Fibroblast of skin of right quadriceps (primary cell): ENCODE measurements at regions not wholly inside any gene's neighbourhood (a gene's known extent, or its start where the extent isn't known, plus 50 kb on each side); places are given as distances from the start of the nearest gene placed in this dataset.
A peak's percentile ranks its signal among the peaks of the same experiment; 100 is the strongest.

Experiments used
- DNase-seq: peaks from one replicate; pipeline ENCODE4 v3.0.0-alpha.2; 2013

GRCh38 chr3:3628676-3629328, 170.4 kb upstream of the LRRN1 start:
- no peak for DNase-seq

DNA sequence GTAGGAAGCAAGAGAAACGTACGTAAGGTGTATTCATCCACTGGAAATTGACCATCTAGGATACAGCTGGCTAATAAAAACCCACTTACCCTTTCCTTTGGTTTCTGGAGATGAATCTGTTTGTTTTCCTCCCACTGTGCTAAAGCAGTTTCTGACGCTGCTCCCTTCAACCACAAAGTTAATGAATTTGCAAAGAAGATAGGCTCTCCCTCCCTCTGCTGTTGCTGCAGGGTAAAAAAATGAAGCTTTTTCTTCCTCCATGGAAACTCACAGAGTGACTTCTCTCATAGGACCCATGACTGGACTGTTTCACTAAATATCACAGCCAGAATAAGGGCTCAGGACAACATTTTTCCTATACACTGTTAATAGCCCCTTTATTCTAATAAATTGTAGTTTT, 172.1 kb upstream of the LRRN1 start:
- no peak for DNase-seq

DNA sequence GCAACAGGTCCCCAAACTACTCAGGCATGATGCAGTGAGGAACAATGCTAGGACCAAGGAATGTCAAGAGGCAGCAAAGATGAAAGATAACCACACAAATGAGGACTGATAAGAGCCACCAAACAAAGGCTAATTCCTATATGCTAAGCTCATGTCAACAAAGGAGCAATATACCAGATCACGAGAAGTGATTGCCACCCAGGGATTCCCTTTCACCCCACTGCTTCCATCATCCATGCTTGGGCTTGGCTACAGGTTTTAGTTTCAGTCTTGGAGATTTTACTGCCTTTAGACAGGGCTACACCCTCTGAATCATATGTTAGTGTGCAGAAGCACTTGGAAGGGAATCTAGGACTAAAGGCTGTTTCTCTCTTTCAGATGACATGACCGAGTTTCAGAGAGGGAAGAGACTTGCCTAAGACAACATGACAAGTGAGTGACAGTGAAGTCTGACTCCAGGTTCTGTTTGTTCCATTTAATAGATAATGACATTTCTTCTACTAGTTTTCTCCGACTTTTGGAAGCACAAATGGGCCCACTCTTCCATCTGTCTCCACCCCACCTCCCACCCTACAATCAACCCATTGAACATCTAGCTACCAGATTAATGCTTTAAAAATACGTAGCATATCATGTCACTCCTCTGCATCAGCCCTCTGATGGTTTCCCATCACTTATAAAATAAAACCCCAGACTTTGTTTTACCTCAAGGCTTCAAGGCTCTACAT, 173.5 kb upstream of the LRRN1 start:
- DNase-seq = no peak

DNA sequence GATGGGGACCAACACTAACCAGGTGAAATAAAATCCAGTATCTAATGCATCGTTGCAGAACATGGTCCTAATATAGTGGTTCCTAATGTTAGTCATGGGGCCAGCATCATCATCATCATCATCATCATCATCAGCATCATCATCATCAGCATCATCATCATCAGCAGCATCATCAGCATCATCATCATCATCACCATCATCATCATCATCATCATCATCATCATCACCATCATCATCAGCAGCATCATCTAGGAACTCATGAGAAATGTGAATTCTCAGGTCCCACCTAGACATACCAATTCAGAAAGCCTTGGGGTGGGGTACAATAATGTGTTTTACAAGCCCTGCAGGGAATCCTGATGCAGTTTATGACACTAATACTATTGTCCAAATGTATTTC, 179.4 kb upstream of the LRRN1 start:
- DNase-seq = no peak

- no peak for DNase-seq
Observed at GRCh38 chr3:3618623-3619022, 180.6 kb upstream of the LRRN1 start.

DNA sequence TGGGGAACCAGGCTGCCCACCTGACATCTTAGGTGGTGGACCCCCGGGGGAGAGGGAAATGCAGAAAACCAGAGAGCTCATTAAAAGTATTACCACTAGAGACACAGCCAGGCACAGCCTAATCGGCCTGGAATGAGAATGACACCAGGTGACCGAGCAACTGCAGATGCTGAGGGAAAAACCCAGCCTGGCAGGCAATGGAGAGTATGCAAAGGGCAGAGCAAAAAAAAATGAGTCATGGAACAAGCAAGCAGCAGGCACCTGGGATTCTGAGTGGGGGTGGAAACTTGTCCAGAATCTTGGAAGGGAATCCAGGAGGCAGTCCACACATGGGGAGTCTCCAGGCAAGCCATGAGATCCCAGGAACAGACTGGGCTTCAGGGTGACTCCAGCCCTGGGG, 183.7 kb upstream of the LRRN1 start:
- no peak for DNase-seq

GRCh38 chr3:3610581-3611298, 188.5 kb upstream of the LRRN1 start:
- DNase-seq = no peak

DNA sequence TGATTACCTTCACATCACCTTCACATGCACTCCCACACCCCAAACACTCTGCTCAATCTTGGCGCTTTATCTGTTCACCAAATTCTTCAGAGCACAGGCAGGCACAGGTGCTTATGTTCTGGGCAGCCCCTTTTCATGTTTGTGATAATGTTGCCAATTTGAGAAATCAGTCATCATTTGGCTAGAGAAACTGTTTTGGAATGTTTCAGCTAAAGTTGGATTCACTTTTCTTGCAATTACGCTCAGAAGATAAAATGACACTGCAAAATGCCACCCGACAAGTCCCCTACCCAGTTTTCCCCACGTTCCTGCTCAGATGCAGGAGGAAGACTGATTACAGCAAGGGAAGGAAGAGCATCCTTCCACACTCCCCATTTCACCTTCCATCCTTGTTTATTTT, 192.9 kb upstream of the LRRN1 start:
- DNase-seq = no peak

GRCh38 chr3:3605226-3605625, 194.0 kb upstream of the LRRN1 start:
- no peak for DNase-seq

DNA sequence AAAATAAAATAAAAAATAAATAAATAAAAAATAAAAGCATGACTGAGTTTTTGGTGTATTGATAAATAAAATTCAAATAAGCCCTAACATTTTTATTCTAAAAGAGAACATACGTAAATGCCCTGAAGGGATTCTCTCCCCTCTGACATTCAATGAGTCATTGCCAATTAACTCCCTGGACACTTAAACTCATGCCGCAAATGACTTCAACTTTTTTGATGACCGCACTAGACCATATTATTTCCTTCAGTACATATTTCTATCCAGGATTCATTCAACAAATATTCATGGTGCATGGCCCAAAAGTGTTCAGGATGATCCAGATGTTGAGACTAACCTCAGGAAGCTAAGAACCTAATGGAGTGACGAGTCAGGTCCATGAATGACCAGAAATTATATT, 195.9 kb upstream of the LRRN1 start:
- no peak for DNase-seq

DNA sequence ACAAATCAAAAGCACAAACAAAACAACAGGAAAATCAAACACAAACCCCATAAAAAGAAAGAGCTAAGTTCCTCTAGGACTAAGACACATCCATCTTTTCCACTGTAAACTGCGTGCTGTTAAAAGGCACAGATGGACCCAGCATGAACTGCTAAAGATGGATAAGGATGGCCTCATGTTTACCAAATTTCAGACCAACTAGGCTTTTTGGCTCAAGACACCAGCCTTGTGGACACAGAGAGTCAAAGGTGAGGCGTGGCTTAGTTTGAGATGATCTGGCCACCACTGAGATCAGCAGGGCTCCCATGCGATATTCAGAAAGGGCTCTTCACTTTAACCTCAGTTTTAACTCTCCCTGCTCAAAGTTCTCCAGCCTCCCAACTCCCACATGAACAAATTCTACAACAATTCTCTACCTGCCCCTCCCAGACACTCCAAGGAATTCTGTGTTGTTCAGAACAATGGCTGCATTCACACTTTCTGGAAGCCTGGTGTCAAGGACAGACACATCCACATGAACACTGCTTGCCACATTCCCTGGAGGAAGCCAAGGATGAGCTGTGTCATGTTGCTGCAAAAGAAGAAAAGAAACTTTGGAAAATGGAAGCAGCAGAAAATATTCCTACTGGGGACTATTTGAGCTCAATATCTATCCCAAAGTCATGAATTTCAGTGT, 198.4 kb upstream of the LRRN1 start:
- DNase-seq = no peak

GRCh38 chr3:3599016-3599415, 200.2 kb upstream of the LRRN1 start:
- DNase-seq = no peak

DNA sequence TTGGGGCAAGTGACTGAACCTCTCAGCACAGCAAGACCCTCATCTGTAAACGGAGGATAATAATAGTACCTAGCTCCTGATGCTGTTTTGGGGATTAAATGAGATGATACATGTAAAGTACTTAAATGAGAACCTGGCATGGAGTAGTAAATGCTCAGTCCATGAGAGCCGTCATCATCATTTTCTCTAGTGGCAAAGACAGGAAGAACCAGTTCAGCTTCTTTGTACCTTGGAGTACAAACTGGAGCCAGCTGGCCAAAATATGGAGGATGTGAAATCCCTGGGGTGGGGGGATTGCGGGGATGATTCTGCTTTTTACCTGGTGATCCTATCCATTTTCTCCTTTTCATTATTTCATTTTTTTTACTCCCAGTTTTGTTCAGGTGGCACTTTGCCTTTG, 204.2 kb upstream of the LRRN1 start:
- DNase-seq = no peak

- no peak for DNase-seq
Observed at GRCh38 chr3:3589715-3590130, 209.5 kb upstream of the LRRN1 start.

- DNase-seq = no peak
Observed at GRCh38 chr3:3587647-3587972, 211.6 kb upstream of the LRRN1 start.

- peak; percentile 50 for DNase-seq
Observed at GRCh38 chr3:3586843-3587646, 212.2 kb upstream of the LRRN1 start.

GRCh38 chr3:3586336-3586735, 212.9 kb upstream of the LRRN1 start:
- no peak for DNase-seq

DNA sequence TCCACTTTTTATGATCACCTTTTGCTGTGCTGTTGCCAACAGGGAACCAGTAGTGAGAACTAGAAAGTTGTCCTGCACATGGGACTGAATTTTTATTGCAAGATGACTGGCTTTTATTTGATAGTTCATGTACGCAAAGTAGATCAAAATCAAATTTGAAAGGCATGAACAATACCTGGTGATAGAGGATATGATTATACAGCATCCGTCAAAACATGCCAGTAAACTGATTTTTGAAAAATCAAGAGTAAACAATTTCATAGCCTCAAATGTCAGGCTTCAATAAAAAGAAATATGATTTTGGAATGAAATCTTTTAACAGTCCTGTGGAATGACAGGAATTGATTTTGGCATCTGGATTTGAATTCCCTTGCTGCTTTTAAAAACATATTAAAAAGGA, 219.6 kb upstream of the LRRN1 start:
- no peak for DNase-seq

- no peak for DNase-seq
Observed at GRCh38 chr3:3578718-3579117, 220.5 kb upstream of the LRRN1 start.

DNA sequence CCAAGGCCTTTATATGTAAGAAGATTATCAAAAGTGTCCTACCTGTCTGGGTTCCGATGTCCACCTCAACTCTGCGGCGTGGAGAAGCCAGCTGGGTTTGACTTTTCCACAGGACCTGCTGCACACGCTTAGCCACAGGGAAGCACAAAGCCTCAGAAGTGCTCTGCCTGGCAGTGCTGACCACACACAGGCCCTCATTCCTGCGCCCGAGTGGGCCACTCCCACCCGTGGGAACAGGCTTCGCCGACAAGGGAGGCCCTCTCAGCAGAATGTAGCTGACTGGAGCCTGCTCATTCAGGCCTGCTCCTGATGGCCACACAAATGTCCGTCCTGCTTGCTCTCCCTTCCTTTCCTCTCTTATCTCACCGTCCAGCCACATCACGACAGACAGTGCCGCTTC, 221.4 kb upstream of the LRRN1 start:
- no peak for DNase-seq

DNA sequence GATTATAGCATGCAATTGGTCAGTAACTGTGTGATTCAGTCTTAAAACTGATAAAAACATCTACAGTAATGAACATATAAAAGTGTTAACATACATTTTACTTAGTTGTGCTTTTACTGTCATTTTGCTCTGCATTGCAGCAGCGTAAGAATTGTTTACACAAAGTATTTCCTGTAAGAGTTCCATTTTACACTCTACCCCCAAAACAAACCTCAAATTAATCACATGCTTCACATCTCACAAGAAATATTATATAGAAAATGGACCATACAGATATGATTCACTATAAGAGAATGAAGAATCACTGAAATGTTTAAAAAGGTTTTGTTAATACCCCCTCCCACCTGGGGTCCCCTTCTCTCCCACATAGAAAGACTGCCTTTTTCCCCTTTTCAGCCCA, 225.9 kb upstream of the LRRN1 start:
- DNase-seq = no peak

- DNase-seq = peak; percentile 85
Observed at GRCh38 chr3:3560591-3561311, 238.5 kb upstream of the LRRN1 start.
